ENCODE measurements at regions not wholly inside any gene's neighbourhood (a gene's known extent, or its start where the extent isn't known, plus 50 kb on each side); places are given as distances from the start of the nearest gene placed in this dataset.
"Not testable (repeated sequence)": the region's sequence is repeated elsewhere in the genome, so short reads cannot be mapped to it uniquely, and the experiment has no call there.

DNA sequence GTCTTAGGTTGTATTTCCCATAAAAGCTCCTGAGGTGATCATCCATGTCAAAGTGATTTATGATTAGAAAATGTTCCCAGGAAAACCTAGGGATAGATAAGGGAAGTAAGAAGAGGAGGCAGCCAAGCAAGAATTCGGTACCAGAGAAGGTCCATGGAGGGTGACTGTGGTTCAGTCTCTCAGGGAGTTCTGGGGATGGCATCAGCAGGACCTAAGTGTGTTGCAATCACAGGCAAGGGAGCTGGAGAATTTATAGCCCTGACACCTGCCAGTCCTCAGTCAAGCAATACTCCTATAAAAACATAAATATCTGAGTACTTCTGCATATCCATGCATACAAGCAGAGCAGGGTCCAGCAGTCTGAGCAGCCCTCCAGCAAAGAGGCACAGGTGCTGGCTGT, 95.6 kb upstream of the TOPAZ1 start:
- intact Hi-C loops (cut with DNase I; ENCODE audit: low total_unique reads) (no loop called here), in situ Hi-C loops (cut with MboI; ENCODE audit: low sequenced_read_pairs in 4 of 4) (no loop called here)
- no peak overlapping the region for H3K27ac ChIP-seq
- H3K9me3 ChIP-seq: no peaks in the 10 kb centered on the region
- ATAC-seq: no peak
- H3K4me1 ChIP-seq: no peaks in the 10 kb centered on the region
- H3K36me3 ChIP-seq: no peaks in the 10 kb centered on the region
- DNase-seq: no peak
- peaks cover 0 to 4% (median 0%) of the 10 kb centered on the region in 3 donors for H3K27me3 ChIP-seq
- H3K4me3 ChIP-seq: no peak overlapping the region
- no peak for TF ChIP-seq POLR2A (IDR thresholded peaks at IDR 0.05)
- TF ChIP-seq, protein P1, sequence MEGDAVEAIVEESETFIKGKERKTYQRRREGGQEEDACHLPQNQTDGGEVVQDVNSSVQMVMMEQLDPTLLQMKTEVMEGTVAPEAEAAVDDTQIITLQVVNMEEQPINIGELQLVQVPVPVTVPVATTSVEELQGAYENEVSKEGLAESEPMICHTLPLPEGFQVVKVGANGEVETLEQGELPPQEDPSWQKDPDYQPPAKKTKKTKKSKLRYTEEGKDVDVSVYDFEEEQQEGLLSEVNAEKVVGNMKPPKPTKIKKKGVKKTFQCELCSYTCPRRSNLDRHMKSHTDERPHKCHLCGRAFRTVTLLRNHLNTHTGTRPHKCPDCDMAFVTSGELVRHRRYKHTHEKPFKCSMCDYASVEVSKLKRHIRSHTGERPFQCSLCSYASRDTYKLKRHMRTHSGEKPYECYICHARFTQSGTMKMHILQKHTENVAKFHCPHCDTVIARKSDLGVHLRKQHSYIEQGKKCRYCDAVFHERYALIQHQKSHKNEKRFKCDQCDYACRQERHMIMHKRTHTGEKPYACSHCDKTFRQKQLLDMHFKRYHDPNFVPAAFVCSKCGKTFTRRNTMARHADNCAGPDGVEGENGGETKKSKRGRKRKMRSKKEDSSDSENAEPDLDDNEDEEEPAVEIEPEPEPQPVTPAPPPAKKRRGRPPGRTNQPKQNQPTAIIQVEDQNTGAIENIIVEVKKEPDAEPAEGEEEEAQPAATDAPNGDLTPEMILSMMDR (IDR thresholded peaks at IDR 0.05 in 4 of 5, conservative IDR thresholded peaks at IDR 0.05 in 1 of 5): no peak

DNA sequence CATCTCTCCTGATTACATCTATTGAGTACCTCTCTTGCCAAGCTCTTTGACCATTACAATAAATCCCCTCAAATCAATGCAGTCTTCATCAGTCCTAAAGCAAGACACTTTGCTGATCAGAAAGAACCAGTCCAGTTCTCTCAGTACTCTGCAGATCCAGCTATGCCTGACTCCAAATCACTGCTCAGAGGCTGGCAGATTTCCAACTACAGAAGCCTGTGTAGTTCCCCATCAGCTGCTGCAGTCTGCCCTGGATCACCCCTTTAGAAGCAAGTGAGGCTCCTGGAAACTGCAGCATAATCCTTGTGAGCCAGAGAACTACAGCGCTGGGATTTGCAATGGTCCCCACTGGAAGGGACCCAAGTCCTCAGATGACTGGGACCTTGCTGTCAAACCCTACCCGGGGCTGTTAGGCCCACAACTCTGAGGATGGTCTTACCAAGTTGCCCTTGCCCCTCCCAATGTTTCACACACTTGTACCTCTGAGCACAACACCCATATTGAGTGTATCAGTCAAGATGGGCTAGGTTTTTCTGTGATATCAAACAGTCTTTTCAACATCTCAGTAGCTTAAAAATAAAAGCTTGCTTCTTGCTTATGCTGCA, 81.9 kb upstream of the TOPAZ1 start:
- ATAC-seq: no peak
- no peaks in the 10 kb centered on the region for H3K9me3 ChIP-seq
- peaks cover 0 to under 1% (median 0%) of the 10 kb centered on the region in 3 donors for H3K27me3 ChIP-seq
- no peak for DNase-seq
- no peak overlapping the region for H3K27ac ChIP-seq
- TF ChIP-seq, protein P1 (IDR thresholded peaks at IDR 0.05 in 4 of 5, conservative IDR thresholded peaks at IDR 0.05 in 1 of 5): no peak
- no peak for TF ChIP-seq POLR2A (IDR thresholded peaks at IDR 0.05)
- in situ Hi-C loops (cut with MboI; ENCODE audit: low sequenced_read_pairs in 4 of 4) (no loop called here), intact Hi-C loops (cut with DNase I; ENCODE audit: low total_unique reads) (no loop called here)
- no peaks in the 10 kb centered on the region for H3K36me3 ChIP-seq
- H3K4me3 ChIP-seq: no peak overlapping the region
- no peaks in the 10 kb centered on the region for H3K4me1 ChIP-seq

DNA sequence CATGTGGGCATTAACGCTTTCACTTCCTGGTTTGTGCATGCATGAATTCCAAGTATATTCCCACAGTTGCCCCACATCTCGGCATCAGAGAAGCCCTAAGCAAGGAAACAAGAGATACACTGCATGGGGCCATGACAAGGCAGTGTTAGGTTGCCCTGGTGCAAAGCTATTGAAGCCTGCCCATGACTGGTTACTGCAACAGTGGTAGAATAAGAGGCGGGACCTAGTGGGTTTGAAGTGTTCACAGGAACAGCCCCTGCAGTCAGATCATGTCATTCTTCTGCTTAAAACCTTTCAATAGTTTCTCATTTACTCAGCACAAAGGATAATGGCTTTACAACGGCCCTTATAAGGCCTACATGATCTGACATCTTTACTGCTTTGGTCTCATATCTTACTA, 80.9 kb upstream of the TOPAZ1 start:
- TF ChIP-seq POLR2A (IDR thresholded peaks at IDR 0.05): no peak
- TF ChIP-seq, protein P1 (IDR thresholded peaks at IDR 0.05 in 4 of 5, conservative IDR thresholded peaks at IDR 0.05 in 1 of 5): no peak
- ATAC-seq (no peak), DNase-seq (no peak)
- H3K4me1 ChIP-seq: no peaks in the 10 kb centered on the region
- no peak overlapping the region for H3K27ac ChIP-seq
- no peaks in the 10 kb centered on the region for H3K27me3 ChIP-seq
- intact Hi-C loops (cut with DNase I; ENCODE audit: low total_unique reads): no loop called here
- no peaks in the 10 kb centered on the region for H3K9me3 ChIP-seq
- H3K36me3 ChIP-seq: no peaks in the 10 kb centered on the region
- in situ Hi-C loops (cut with MboI; ENCODE audit: low sequenced_read_pairs in 4 of 4): no loop called here
- no peak overlapping the region for H3K4me3 ChIP-seq

DNA sequence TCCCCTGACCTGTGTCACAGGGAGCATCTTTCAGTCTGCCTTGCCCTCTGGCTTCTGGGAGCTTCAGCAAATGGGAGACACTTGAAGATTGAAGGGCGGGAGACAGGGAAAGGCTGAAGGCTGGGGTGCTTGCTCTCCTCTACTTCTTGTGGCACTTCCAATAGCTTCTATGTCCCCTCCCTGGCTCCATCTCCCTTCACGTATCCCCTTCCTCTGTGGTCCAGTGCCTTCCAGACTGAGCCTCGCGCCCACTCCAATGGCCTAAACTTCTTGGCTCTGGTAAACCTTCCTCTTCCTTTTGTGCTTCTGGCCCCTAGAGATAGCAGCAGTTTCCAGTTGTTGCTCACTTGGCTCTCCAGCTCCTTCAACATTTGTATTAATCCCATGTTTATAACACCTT, 69.8 kb upstream of the TOPAZ1 start:
- no peaks in the 10 kb centered on the region for H3K9me3 ChIP-seq
- no peak overlapping the region for H3K27ac ChIP-seq
- DNase-seq: no peak
- H3K36me3 ChIP-seq: no peaks in the 10 kb centered on the region
- ATAC-seq: no peak
- no peak overlapping the region for H3K4me3 ChIP-seq
- H3K27me3 ChIP-seq: peaks cover 0 to 2% (median 0%) of the 10 kb centered on the region in 3 donors
- TF ChIP-seq, protein P1 (IDR thresholded peaks at IDR 0.05 in 4 of 5, conservative IDR thresholded peaks at IDR 0.05 in 1 of 5): no peak
- TF ChIP-seq POLR2A (IDR thresholded peaks at IDR 0.05): no peak
- no peaks in the 10 kb centered on the region for H3K4me1 ChIP-seq
- intact Hi-C loops (cut with DNase I; ENCODE audit: low total_unique reads) (no loop called here), in situ Hi-C loops (cut with MboI; ENCODE audit: low sequenced_read_pairs in 4 of 4) (no loop called here)

DNA sequence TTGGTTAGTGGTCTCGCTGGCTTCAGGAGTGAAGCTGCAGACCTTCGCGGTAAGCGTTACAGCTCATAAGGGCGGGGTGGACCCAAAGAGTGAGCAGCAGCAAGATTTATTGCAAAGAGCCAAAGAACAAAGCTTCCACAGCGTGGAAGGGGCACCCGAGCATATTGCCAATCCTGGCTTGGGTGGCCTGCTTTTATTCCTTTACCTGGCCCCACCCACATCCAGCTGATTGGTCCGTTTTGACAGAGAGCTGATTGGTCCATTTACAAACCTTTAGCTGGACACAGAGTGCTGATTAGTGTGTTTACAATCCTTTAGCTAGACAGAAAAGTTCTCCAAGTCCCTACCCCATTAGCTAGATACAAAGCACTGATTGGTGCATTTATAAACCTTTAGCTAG, 69.0 kb upstream of the TOPAZ1 start:
- H3K27ac ChIP-seq; DNase-seq; ATAC-seq; H3K36me3 ChIP-seq; H3K27me3 ChIP-seq; in situ Hi-C loops (cut with MboI; ENCODE audit: low sequenced_read_pairs in 4 of 4); intact Hi-C loops (cut with DNase I; ENCODE audit: low total_unique reads); H3K4me1 ChIP-seq; H3K4me3 ChIP-seq; H3K9me3 ChIP-seq: not testable (repeated sequence)

All from gastrocnemius medialis (tissue), 4 donors.